Stimulated activated CD8-positive, alpha-beta memory T cell treated with anti-CD3 and anti-CD28 coated beads, Interleukin-4, amount 100 ng/mL, for 48 hours (primary cell): ENCODE measurements at regions not wholly inside any gene's neighbourhood (a gene's known extent, or its start where the extent isn't known, plus 50 kb on each side); places are given as distances from the start of the nearest gene placed in this dataset.
A peak's percentile ranks its signal among the peaks of the same experiment; 100 is the strongest.
"Not testable (repeated sequence)": the region's sequence is repeated elsewhere in the genome, so short reads cannot be mapped to it uniquely, and the experiment has no call there.

Experiments
- DNase-seq: peaks from one replicate; pipeline ENCODE4 v3.0.0-alpha.2; 2020

GRCh38 chr3:197404030-197404429 is 105.6 kb upstream of the DLG1 start:
- DNase-seq = no peak

- DNase-seq = not testable (repeated sequence)
These were observed 104.0 kb upstream of the DLG1 start for GRCh38 chr3:197402401-197402800.

GRCh38 chr3:197399486-197399885 is 101.1 kb upstream of the DLG1 start:
- DNase-seq = no peak

- peak; percentile 45 for DNase-seq
These were observed 100.0 kb upstream of the DLG1 start for GRCh38 chr3:197398286-197398878.

GRCh38 chr3:197397838-197398237 is 99.4 kb upstream of the DLG1 start:
- DNase-seq = no peak

GRCh38 chr3:197394464-197395321 is 96.3 kb upstream of the DLG1 start:
- peak; percentile 74 for DNase-seq

- not testable (repeated sequence) for DNase-seq
These were observed 95.7 kb upstream of the DLG1 start for GRCh38 chr3:197394126-197394463.

GRCh38 chr3:197393711-197394110 is 95.3 kb upstream of the DLG1 start:
- no peak for DNase-seq

GRCh38 chr3:197392961-197393360 is 94.5 kb upstream of the DLG1 start:
- DNase-seq = no peak

- DNase-seq = no peak
These were observed 83.0 kb upstream of the DLG1 start for GRCh38 chr3:197381371-197381770.

- no peak for DNase-seq
These were observed 82.4 kb upstream of the DLG1 start for GRCh38 chr3:197380786-197381185.

GRCh38 chr3:197378985-197379718 is 80.7 kb upstream of the DLG1 start:
- no peak for DNase-seq

GRCh38 chr3:197376735-197377555 is 78.5 kb upstream of the DLG1 start:
- no peak for DNase-seq

- DNase-seq = no peak
These were observed 77.6 kb upstream of the DLG1 start for GRCh38 chr3:197376020-197376419.

GRCh38 chr3:197375001-197375441 is 76.6 kb upstream of the DLG1 start:
- DNase-seq = no peak

GRCh38 chr3:197373096-197373495 is 74.7 kb upstream of the DLG1 start:
- DNase-seq = no peak

GRCh38 chr3:197372047-197372661 is 73.7 kb upstream of the DLG1 start:
- no peak for DNase-seq

GRCh38 chr3:197371591-197372046 is 73.2 kb upstream of the DLG1 start:
- DNase-seq = no peak

GRCh38 chr3:197369545-197369944 is 71.1 kb upstream of the DLG1 start:
- DNase-seq = no peak

- DNase-seq = no peak
These were observed 70.4 kb upstream of the DLG1 start for GRCh38 chr3:197368821-197369220.

- DNase-seq = no peak
These were observed 69.9 kb upstream of the DLG1 start for GRCh38 chr3:197368330-197368729.

- no peak for DNase-seq
These were observed 68.8 kb upstream of the DLG1 start for GRCh38 chr3:197367081-197367780.
